Right ventricle myocardium inferior (tissue), 1 donor: ENCODE measurements at regions not wholly inside any gene's neighbourhood (a gene's known extent, or its start where the extent isn't known, plus 50 kb on each side); places are given as distances from the start of the nearest gene placed in this dataset.
"Not testable (repeated sequence)": the region's sequence is repeated elsewhere in the genome, so short reads cannot be mapped to it uniquely, and the experiment has no call there.

Source experiments
- ATAC-seq: fragments of 200-7000 bp; cut with Tn5 transposase; one replicate; pipeline ENCODE4 v1.9.1; 2020; ENCODE audit warnings: mild to moderate bottlenecking, moderate library complexity
- DNase-seq: peaks from one replicate; pipeline ENCODE4 v3.0.0; 2021; ENCODE audit errors: missing footprints
- intact Hi-C: fragments of 100-400 bp; cut with DNase I; formaldehyde crosslinking; loops from one replicate; pipeline ENCODE4 v1.11.0; 2022
- donor health status: DM: no; HTN: yes; CAD: no; lungs with severe emphysema.

DNA sequence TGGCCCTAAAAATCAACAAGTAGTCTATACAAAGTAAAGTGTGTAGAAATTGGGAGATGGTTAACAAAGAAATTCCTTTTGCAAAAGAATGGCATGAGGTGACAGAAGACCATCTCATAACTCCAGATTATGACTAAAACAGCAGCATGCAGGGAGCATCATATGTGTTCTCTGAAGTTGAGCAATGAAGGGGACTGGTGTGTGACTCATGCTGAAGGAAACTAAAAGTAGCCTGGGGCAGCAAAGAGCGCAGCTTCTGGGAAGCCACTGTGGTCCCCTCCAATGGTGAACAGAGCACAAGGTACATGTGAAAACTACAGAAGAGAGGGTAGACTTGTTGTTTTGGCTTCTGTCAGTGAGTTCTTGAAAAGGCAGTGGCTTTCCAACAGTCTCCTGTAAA lies 133.4 kb downstream of the MACC1 start:
- intact Hi-C loops: no loop called here
- ATAC-seq (no peak), DNase-seq (no peak)

DNA sequence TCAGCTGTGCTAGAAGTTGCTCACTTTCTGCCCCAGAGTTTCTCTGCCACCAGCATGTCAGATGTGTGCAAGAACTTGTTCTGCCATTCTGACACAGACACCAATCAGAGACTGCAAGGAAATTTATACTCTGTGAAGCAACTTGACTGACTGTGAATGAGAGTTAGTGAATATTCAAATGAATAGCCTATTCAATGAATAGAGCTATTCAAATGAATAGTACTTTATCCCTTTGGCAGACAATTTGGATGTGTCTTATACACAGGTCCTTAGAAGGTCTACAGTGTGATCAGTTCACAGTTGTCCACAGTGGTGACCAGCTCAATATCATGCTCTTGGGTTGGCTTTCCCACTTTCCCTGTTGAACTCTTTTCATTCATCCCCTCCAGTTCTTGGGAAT lies 138.1 kb downstream of the MACC1 start:
- ATAC-seq (no peak), DNase-seq (no peak)
- intact Hi-C loops: no loop called here

DNA sequence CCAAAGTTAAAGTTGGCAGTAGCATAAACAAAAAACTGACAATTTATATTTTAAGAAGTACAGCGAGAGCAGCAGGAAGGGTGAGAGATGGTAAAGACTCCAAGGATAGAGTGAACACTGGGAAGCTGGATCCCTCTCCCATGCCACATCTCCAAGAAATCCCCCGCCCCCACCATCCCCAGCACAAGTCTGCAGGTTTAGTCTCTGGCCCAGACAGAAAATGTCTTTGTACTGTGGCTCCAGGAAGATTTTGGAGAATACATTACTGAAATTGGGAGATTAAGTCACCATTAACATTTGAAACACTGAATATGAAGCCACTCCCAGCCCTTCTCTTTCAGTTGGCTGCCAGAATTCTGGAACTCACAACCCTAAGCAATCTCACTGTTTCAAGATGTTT lies 140.3 kb downstream of the MACC1 start:
- intact Hi-C loops: no loop called here
- DNase-seq: no peak

GRCh38 chr7:20075992-20076820 lies 141.0 kb downstream of the MACC1 start:
- intact Hi-C loops: no loop called here
- no peak for ATAC-seq
- no peak for DNase-seq

More for the DNA sequence above, 140.3 kb downstream of the MACC1 start:
- ATAC-seq: no peak

- ATAC-seq (no peak), DNase-seq (no peak)
- intact Hi-C loops: no loop called here
Observed at GRCh38 chr7:20075440-20075839, 141.7 kb downstream of the MACC1 start.

GRCh38 chr7:20068004-20068403 lies 149.2 kb downstream of the MACC1 start:
- intact Hi-C loops, ATAC-seq, DNase-seq: not testable (repeated sequence)

GRCh38 chr7:20064974-20065862 lies 152.0 kb downstream of the MACC1 start:
- intact Hi-C loops: no loop called here
- no peak for ATAC-seq
- no peak for DNase-seq

GRCh38 chr7:20064181-20064970 lies 152.8 kb downstream of the MACC1 start:
- ATAC-seq (no peak), DNase-seq (no peak)
- intact Hi-C loops: no loop called here

- DNase-seq (no peak), ATAC-seq (no peak)
- intact Hi-C loops: no loop called here
Observed at GRCh38 chr7:20063644-20064043, 153.5 kb downstream of the MACC1 start.

DNA sequence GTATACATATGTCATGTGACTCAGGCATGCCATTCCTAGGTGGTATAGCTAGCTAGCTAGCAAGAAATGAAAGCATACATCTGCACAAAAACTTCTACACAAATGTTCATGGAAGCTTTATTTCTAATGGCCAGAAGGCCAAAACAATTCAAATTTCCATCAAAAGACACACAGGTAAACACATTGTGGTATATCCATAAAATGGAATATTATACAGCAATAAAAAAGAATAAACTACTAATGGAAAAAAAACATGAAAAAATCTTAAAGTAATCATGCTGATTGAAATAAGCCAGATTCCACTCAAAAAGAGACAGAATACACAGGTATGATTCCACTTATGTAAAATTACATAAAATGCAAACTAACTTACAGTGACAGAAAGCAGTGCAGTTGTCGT lies 154.3 kb downstream of the MACC1 start:
- ATAC-seq (no peak), DNase-seq (no peak)
- intact Hi-C loops: no loop called here

- intact Hi-C loops: no loop called here
- ATAC-seq: no peak
- DNase-seq: no peak
Observed at GRCh38 chr7:20053334-20054104, 163.7 kb downstream of the MACC1 start.

GRCh38 chr7:20050241-20050966 lies 166.8 kb downstream of the MACC1 start:
- intact Hi-C loops: no loop called here
- ATAC-seq (no peak), DNase-seq (no peak)

DNA sequence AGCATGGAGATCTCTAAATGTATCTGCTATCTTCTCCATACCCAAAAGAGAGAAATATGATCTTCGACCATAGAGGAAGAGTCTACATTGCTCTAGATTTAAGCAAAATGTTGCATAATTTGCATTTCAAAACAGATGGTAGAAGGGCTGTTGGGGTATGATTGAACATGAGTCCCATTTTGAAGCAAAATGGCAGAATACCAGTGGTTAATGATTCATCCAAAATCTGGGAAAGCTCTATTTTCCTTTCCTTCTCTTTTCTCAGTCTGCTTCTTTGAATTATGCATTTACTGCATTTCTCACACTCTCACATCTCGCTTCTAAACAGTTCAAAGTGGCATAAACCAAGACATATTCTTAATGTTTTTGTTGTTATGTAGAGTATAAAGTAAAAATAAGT lies 178.5 kb downstream of the MACC1 start:
- DNase-seq: no peak
- intact Hi-C loops: no loop called here
- no peak for ATAC-seq

DNA sequence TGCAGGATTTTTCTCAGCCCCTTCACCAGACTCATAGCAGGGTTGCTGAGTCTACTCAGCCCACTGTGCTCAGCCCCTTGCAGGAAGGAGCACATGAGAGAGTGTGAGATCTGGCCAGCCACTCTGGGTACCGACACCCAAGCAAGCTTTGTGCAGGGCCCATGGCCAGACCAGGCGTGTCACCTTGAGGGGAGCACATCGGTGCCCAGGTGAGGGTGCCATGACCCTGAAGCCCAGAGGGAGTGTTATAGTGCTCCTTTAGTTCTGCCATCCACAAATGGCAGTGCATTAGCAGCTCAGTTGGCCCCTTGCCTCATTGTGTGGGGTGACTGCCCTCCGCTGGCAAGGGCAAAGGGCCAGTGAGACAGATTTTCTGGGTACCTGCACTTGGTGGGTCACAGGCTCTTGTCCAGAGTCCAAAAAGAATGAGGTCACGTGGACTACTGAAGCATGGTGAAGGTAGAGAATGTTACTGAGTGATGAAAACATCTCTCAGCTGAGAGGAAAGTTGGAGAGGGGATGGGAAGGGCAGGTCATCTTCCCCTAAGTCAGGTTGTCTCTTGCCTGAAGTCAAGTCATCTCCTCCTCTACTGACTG lies 181.8 kb downstream of the MACC1 start:
- intact Hi-C loops: no loop called here
- ATAC-seq (no peak), DNase-seq (no peak)

- DNase-seq: no peak
- intact Hi-C loops: no loop called here
- no peak for ATAC-seq
Observed at GRCh38 chr7:20033621-20034400, 183.4 kb downstream of the MACC1 start.

- DNase-seq: no peak
- intact Hi-C loops: no loop called here
- ATAC-seq: no peak
Observed at GRCh38 chr7:20032741-20033140, 184.4 kb downstream of the MACC1 start.

- DNase-seq (no peak), ATAC-seq (no peak)
- intact Hi-C loops: no loop called here
Observed at GRCh38 chr7:20030915-20031362, 186.2 kb downstream of the MACC1 start.
